ENCODE measurements at regions not wholly inside any gene's neighbourhood (a gene's known extent, or its start where the extent isn't known, plus 50 kb on each side); places are given as distances from the start of the nearest gene placed in this dataset.

DNA sequence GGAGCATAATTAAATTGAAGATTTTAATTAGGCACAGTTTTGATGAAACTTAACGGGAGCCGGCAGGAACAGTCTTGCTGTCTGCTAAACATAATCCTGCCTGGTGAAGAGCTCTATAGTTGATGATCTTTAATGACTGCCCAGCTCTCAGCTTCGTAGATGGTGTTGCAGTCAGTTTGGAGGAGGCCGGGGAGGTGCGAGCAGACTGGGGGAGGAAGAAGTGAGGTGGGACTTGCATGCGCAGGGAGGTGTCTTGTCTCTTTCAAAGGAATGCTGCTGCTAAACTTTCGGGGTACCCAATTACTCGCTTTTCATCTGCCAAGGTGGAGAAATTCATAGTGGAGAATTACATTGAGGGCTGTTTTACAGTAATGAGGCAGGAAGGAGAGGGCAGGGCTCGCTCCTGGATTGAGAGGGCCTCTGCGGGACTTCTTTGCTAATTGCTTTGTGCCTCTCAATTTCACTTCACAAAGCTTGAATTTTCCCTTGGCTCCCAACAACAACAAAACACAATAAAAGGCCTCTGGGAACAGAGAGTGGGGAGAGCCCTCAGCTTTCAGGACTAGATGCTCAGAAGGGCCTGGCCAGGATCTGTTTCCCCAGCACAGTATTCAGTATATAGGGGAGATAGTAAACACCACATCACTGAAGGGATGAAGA is 257.9 kb upstream of the ADRA1B start:
- H3K4me1 ChIP-seq: no peaks in the 10 kb centered on the region
- H3K36me3 ChIP-seq: no peaks in the 10 kb centered on the region
- no peaks in the 10 kb centered on the region for H3K27me3 ChIP-seq
- no peak overlapping the region for H3K27ac ChIP-seq
- TF ChIP-seq, protein P1, sequence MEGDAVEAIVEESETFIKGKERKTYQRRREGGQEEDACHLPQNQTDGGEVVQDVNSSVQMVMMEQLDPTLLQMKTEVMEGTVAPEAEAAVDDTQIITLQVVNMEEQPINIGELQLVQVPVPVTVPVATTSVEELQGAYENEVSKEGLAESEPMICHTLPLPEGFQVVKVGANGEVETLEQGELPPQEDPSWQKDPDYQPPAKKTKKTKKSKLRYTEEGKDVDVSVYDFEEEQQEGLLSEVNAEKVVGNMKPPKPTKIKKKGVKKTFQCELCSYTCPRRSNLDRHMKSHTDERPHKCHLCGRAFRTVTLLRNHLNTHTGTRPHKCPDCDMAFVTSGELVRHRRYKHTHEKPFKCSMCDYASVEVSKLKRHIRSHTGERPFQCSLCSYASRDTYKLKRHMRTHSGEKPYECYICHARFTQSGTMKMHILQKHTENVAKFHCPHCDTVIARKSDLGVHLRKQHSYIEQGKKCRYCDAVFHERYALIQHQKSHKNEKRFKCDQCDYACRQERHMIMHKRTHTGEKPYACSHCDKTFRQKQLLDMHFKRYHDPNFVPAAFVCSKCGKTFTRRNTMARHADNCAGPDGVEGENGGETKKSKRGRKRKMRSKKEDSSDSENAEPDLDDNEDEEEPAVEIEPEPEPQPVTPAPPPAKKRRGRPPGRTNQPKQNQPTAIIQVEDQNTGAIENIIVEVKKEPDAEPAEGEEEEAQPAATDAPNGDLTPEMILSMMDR (IDR thresholded peaks at IDR 0.05): no peak
- DNase-seq: no peak
- intact Hi-C loops (cut with DNase I; ENCODE audit: low total_unique reads): no loop called here
- H3K4me3 ChIP-seq: no peak overlapping the region
- no peaks in the 10 kb centered on the region for H3K9me3 ChIP-seq

DNA sequence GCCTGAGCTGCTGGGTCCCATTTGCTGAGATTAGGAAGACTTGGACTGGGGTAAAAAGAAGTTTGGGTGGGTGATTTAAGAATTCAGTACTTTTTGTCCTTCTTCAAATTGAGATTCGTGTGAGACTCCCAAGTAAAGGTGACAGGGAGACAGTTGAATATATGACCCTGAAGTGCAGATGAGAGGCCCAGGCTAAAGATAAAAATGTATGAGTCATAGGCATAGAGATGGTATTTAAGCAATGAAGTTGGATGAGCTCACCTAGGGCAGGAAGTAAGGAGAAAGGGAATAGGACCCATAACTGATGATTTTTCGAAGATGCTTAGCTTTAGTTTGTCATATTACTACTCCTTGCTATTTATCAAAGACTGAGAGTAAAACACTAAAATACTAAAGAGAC is 255.9 kb upstream of the ADRA1B start:
- no peaks in the 10 kb centered on the region for H3K9me3 ChIP-seq
- TF ChIP-seq, protein P1 (IDR thresholded peaks at IDR 0.05): no peak
- H3K36me3 ChIP-seq: no peaks in the 10 kb centered on the region
- H3K27ac ChIP-seq: no peak overlapping the region
- no peaks in the 10 kb centered on the region for H3K4me1 ChIP-seq
- intact Hi-C loops (cut with DNase I; ENCODE audit: low total_unique reads): no loop called here
- no peak for DNase-seq
- H3K4me3 ChIP-seq: no peak overlapping the region
- H3K27me3 ChIP-seq: no peaks in the 10 kb centered on the region

DNA sequence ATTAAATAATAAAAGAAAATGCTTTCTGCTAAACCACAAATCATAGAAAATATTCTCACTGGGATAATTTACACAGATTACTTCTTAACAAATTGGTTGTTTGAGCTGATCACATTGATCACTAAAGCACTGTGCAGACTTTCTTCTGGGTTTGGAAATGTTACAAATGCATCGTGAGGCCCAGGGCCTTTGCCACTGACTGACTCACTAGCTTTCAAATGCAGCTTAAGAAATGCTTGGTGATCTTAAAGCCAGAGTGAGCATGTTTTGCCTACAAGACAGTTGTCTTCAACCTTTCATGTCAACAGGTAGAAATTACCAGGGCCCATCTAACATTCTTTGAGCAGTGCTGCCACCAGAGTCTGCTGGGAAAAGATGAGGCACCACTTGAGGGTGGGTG is 252.3 kb upstream of the ADRA1B start:
- H3K36me3 ChIP-seq: no peaks in the 10 kb centered on the region
- TF ChIP-seq, protein P1 (IDR thresholded peaks at IDR 0.05): no peak
- H3K9me3 ChIP-seq: no peaks in the 10 kb centered on the region
- H3K27me3 ChIP-seq: no peaks in the 10 kb centered on the region
- intact Hi-C loops (cut with DNase I; ENCODE audit: low total_unique reads): no loop called here
- H3K27ac ChIP-seq: no peak overlapping the region
- DNase-seq: no peak
- no peak overlapping the region for H3K4me3 ChIP-seq
- no peaks in the 10 kb centered on the region for H3K4me1 ChIP-seq

DNA sequence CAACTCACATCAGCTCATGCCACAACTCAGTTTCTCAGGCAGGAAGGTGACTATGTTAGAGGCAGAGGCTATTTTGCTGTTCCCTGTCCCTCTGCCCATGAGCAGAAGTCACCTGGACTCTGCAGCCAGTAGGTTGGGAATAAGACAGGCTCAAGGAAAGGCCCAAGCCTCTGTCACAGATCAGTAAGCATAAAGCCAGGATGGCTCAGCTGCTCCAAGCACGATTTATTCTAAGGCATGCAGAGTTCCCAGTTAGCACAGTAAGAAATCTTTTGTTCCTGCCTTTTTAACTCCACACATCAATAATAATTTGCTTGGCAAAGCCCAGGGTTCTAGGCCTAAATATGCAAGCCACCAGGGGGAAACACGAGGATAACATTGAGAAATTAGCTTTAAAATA is 249.0 kb upstream of the ADRA1B start:
- H3K4me3 ChIP-seq: no peak overlapping the region
- no peak for DNase-seq
- peaks cover 0 to 5% (median 0%) of the 10 kb centered on the region in 3 donors for H3K9me3 ChIP-seq
- TF ChIP-seq, protein P1 (IDR thresholded peaks at IDR 0.05): peak in 1 of 2 experiments; percentile 16
- no peaks in the 10 kb centered on the region for H3K27me3 ChIP-seq
- no peak overlapping the region for H3K27ac ChIP-seq
- intact Hi-C loops (cut with DNase I; ENCODE audit: low total_unique reads): no loop called here
- H3K36me3 ChIP-seq: no peaks in the 10 kb centered on the region
- no peaks in the 10 kb centered on the region for H3K4me1 ChIP-seq

DNA sequence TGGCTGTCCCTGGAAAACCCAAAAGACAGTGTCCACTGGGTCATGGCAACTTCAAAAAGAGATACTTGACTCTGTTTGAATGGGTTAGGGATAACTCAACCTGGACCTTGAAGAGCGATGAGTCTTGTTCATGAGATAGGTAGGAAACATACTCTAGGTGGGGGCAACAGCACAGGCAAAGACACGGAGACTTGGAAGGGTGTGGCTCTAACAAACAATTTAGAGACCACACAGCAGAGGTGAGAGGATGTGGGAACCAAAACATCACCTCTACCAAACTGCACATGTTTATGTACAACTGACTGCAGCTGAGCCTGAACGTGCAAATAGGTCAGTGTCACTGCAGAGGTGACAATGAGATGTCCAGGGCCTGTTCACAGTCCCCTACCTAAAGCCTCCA is 247.7 kb upstream of the ADRA1B start:
- TF ChIP-seq, protein P1 (IDR thresholded peaks at IDR 0.05): no peak
- H3K27ac ChIP-seq: no peak overlapping the region
- H3K4me1 ChIP-seq: no peaks in the 10 kb centered on the region
- no peak for DNase-seq
- peaks cover 0 to 10% (median 0%) of the 10 kb centered on the region in 3 donors for H3K9me3 ChIP-seq
- intact Hi-C loops (cut with DNase I; ENCODE audit: low total_unique reads): no loop called here
- no peaks in the 10 kb centered on the region for H3K27me3 ChIP-seq
- no peaks in the 10 kb centered on the region for H3K36me3 ChIP-seq
- H3K4me3 ChIP-seq: no peak overlapping the region

DNA sequence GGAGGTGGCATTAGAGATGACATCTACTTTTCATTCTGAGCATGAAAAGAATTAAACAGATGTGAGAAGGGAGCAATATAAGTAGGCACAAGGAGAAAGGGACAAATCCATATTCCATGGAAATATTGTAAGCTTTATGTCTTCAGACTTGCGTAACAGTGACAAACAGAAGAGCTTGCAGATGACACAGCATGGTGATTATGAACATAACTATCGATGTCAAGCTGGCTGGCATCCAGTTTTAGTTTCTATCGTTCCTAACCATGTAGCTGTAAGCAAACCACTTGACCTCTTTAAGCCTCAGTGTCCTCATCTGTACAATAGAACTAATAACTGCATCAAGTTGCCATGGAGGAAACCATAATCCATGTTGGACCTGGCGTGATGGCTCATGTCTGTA is 246.7 kb upstream of the ADRA1B start:
- no peak for DNase-seq
- H3K36me3 ChIP-seq: no peaks in the 10 kb centered on the region
- intact Hi-C loops (cut with DNase I; ENCODE audit: low total_unique reads): no loop called here
- H3K27ac ChIP-seq: no peak overlapping the region
- no peaks in the 10 kb centered on the region for H3K4me1 ChIP-seq
- TF ChIP-seq, protein P1 (IDR thresholded peaks at IDR 0.05): no peak
- H3K9me3 ChIP-seq: peaks cover 0 to 10% (median 0%) of the 10 kb centered on the region in 3 donors
- H3K4me3 ChIP-seq: no peak overlapping the region
- H3K27me3 ChIP-seq: no peaks in the 10 kb centered on the region
